Colonic mucosa (tissue), 4 donors: ENCODE measurements at regions not wholly inside any gene's neighbourhood (a gene's known extent, or its start where the extent isn't known, plus 50 kb on each side); places are given as distances from the start of the nearest gene placed in this dataset.

Experiments
- DNase-seq: peaks from one replicate; pipeline ENCODE4 v3.0.0-alpha.2; 2020
- H3K27ac ChIP-seq: fragments of 200-600 bp; one replicate; pipeline ENCODE4 v1.8.0; 2021
- H3K27me3 ChIP-seq: fragments of 200-600 bp; one replicate; pipeline ENCODE4 v1.8.0; 2021
- H3K36me3 ChIP-seq: fragments of 200-600 bp; one replicate; pipeline ENCODE4 v1.8.0; 2021
- H3K4me1 ChIP-seq: fragments of 200-600 bp; one replicate; pipeline ENCODE4 v1.8.0; 2021; ENCODE audit warnings: mild to moderate bottlenecking
- H3K4me3 ChIP-seq: fragments of 200-600 bp; one replicate; pipeline ENCODE4 v1.8.0; 2021
- H3K9ac ChIP-seq, 2 donors: one replicate each; pipeline ENCODE4 v1.7.0; 2013; ENCODE audit warnings: control low read depth in 2 of 2, low read depth in 2 of 2, low read length in 2 of 2
- H3K9me3 ChIP-seq: fragments of 200-600 bp; one replicate; pipeline ENCODE4 v1.8.0; 2021
- CTCF ChIP-seq: fragments of 200-600 bp; IDR thresholded peaks from one replicate; pipeline ENCODE4 v1.8.0; 2022; ENCODE audit warnings: antibody characterized with exemption, mild to moderate bottlenecking
- intact Hi-C: fragments of 100-400 bp; cut with DNase I; formaldehyde crosslinking; loops from one replicate; pipeline ENCODE4 v1.14.1; 2022
- donor health status: healthy.
- donor health status: DM: no; HTN: no; CAD: no.
- donor health status: DM: no; HTN: no; CAD: no.

GRCh38 chr22:49023161-49023878 is 804.4 kb downstream of the BRD1 start:
- no peaks in the 10 kb centered on the region for H3K9me3 ChIP-seq
- no peaks in the 10 kb centered on the region for H3K27me3 ChIP-seq
- H3K27ac ChIP-seq: no peak overlapping the region
- H3K4me3 ChIP-seq: no peak overlapping the region
- no peaks in the 10 kb centered on the region for H3K4me1 ChIP-seq
- H3K9ac ChIP-seq: no peak overlapping the region
- DNase-seq: no peak
- intact Hi-C loops: no loop called here
- no peaks in the 10 kb centered on the region for H3K36me3 ChIP-seq
- TF ChIP-seq CTCF: no peak

GRCh38 chr22:49022816-49023160 is 804.9 kb downstream of the BRD1 start:
- H3K9ac ChIP-seq: no peak overlapping the region
- intact Hi-C loops: no loop called here
- no peak for DNase-seq
- H3K27me3 ChIP-seq: no peaks in the 10 kb centered on the region
- no peak overlapping the region for H3K27ac ChIP-seq
- H3K36me3 ChIP-seq: no peaks in the 10 kb centered on the region
- no peaks in the 10 kb centered on the region for H3K4me1 ChIP-seq
- no peak overlapping the region for H3K4me3 ChIP-seq
- H3K9me3 ChIP-seq: no peaks in the 10 kb centered on the region
- TF ChIP-seq CTCF: no peak

GRCh38 chr22:49021926-49022815 is 805.5 kb downstream of the BRD1 start:
- Histone ChIP-seq H3K9ac (no peak overlapping the region), H3K36me3 (no peaks in the 10 kb centered on the region), H3K4me1 (no peaks in the 10 kb centered on the region), H3K9me3 (no peaks in the 10 kb centered on the region), H3K27me3 (no peaks in the 10 kb centered on the region), H3K4me3 (no peak overlapping the region), H3K27ac (no peak overlapping the region)
- no peak for TF ChIP-seq CTCF
- intact Hi-C loops: no loop called here
- DNase-seq: no peak

GRCh38 chr22:49021131-49021925 is 806.3 kb downstream of the BRD1 start:
- no peaks in the 10 kb centered on the region for H3K9me3 ChIP-seq
- TF ChIP-seq CTCF: no peak
- H3K4me1 ChIP-seq: no peaks in the 10 kb centered on the region
- no peak overlapping the region for H3K4me3 ChIP-seq
- no peak overlapping the region for H3K9ac ChIP-seq
- no peak for DNase-seq
- H3K27me3 ChIP-seq: no peaks in the 10 kb centered on the region
- no peak overlapping the region for H3K27ac ChIP-seq
- no peaks in the 10 kb centered on the region for H3K36me3 ChIP-seq
- intact Hi-C loops: no loop called here
